ENCODE measurements at regions not wholly inside any gene's neighbourhood (a gene's known extent, or its start where the extent isn't known, plus 50 kb on each side); places are given as distances from the start of the nearest gene placed in this dataset.

GRCh38 chr1:244316407-244316806 lies 135.3 kb downstream of the ADSS2 start:
- H3K36me3 ChIP-seq (ENCODE audit: insufficient read depth, low read length): no peaks in the 10 kb centered on the region; the same call in 1 of the 2 replicates

GRCh38 chr1:244316986-244317655 lies 134.6 kb downstream of the ADSS2 start:
- Histone ChIP-seq H3K27ac (ENCODE audit: low read depth, low read length, poor library complexity, severe bottlenecking) (no peak overlapping the region), H3K4me2 (ENCODE audit: low read length) (no peak overlapping the region), H4K20me1 (ENCODE audit: insufficient read depth, low read length) (no peaks in the 10 kb centered on the region), H3K4me1 (ENCODE audit: insufficient read depth, low read length, severe bottlenecking) (peaks cover 10% of the 10 kb centered on the region), H3K9ac (ENCODE audit: low read length) (no peak overlapping the region), H3K27me3 (ENCODE audit: insufficient read depth, low read length) (no peaks in the 10 kb centered on the region), H3K9me3 (ENCODE audit: low read length) (no peaks in the 10 kb centered on the region), H3K9me2 (ENCODE audit: low read depth, low read length) (no peaks in the 10 kb centered on the region), H2AFZ (ENCODE audit: low read length) (no peak overlapping the region), H3K79me2 (ENCODE audit: insufficient read depth, low read length) (no peaks in the 10 kb centered on the region), H3K36me3 (ENCODE audit: insufficient read depth, low read length) (no peaks in the 10 kb centered on the region; the same call in 1 of the 2 replicates), H3F3A (ENCODE audit: insufficient read depth, low read length) (no peaks in the 10 kb centered on the region), H3K4me3 (ENCODE audit: low read depth, low read length, poor library complexity, severe bottlenecking) (no peak overlapping the region)
- no peak for TF ChIP-seq CTCF (IDR thresholded peaks at IDR 0.05; ENCODE audit: low read length)
- TF ChIP-seq EZH2 (IDR thresholded peaks at IDR 0.05; ENCODE audit: borderline replicate concordance, low read length): no peak

More at GRCh38 chr1:244316407-244316806, 135.3 kb downstream of the ADSS2 start:
- Histone ChIP-seq H3F3A (ENCODE audit: insufficient read depth, low read length) (no peaks in the 10 kb centered on the region), H3K9me3 (ENCODE audit: low read length) (no peaks in the 10 kb centered on the region), H4K20me1 (ENCODE audit: insufficient read depth, low read length) (no peaks in the 10 kb centered on the region), H3K79me2 (ENCODE audit: insufficient read depth, low read length) (no peaks in the 10 kb centered on the region), H3K27ac (ENCODE audit: low read depth, low read length, poor library complexity, severe bottlenecking) (no peak overlapping the region), H3K27me3 (ENCODE audit: insufficient read depth, low read length) (no peaks in the 10 kb centered on the region), H2AFZ (ENCODE audit: low read length) (no peak overlapping the region), H3K4me2 (ENCODE audit: low read length) (no peak overlapping the region), H3K4me1 (ENCODE audit: insufficient read depth, low read length, severe bottlenecking) (peaks cover 10% of the 10 kb centered on the region), H3K9ac (ENCODE audit: low read length) (no peak overlapping the region), H3K4me3 (ENCODE audit: low read depth, low read length, poor library complexity, severe bottlenecking) (no peak overlapping the region), H3K9me2 (ENCODE audit: low read depth, low read length) (no peaks in the 10 kb centered on the region)
- TF ChIP-seq EZH2 (IDR thresholded peaks at IDR 0.05; ENCODE audit: borderline replicate concordance, low read length) (no peak), CTCF (IDR thresholded peaks at IDR 0.05; ENCODE audit: low read length) (no peak)

- no peaks in the 10 kb centered on the region for H3F3A ChIP-seq (ENCODE audit: insufficient read depth, low read length)
- H3K27me3 ChIP-seq (ENCODE audit: insufficient read depth, low read length): no peaks in the 10 kb centered on the region
- peaks cover 10% of the 10 kb centered on the region for H3K4me1 ChIP-seq (ENCODE audit: insufficient read depth, low read length, severe bottlenecking)
- no peak overlapping the region for H3K27ac ChIP-seq (ENCODE audit: low read depth, low read length, poor library complexity, severe bottlenecking)
- H4K20me1 ChIP-seq (ENCODE audit: insufficient read depth, low read length): no peaks in the 10 kb centered on the region
- no peak overlapping the region for H3K9ac ChIP-seq (ENCODE audit: low read length)
- H3K4me2 ChIP-seq (ENCODE audit: low read length): no peak overlapping the region
- no peaks in the 10 kb centered on the region for H3K9me3 ChIP-seq (ENCODE audit: low read length)
- TF ChIP-seq CTCF (IDR thresholded peaks at IDR 0.05; ENCODE audit: low read length) (no peak), EZH2 (IDR thresholded peaks at IDR 0.05; ENCODE audit: borderline replicate concordance, low read length) (no peak)
- H3K36me3 ChIP-seq (ENCODE audit: insufficient read depth, low read length): no peaks in the 10 kb centered on the region; the same call in 1 of the 2 replicates
- H3K9me2 ChIP-seq (ENCODE audit: low read depth, low read length): no peaks in the 10 kb centered on the region
- H2AFZ ChIP-seq (ENCODE audit: low read length): no peak overlapping the region
- no peak overlapping the region for H3K4me3 ChIP-seq (ENCODE audit: low read depth, low read length, poor library complexity, severe bottlenecking)
- no peaks in the 10 kb centered on the region for H3K79me2 ChIP-seq (ENCODE audit: insufficient read depth, low read length)
Measured at GRCh38 chr1:244318078-244318477, 133.6 kb downstream of the ADSS2 start.
